HG03039 (cell line): ENCODE measurements at regions not wholly inside any gene's neighbourhood (a gene's known extent, or its start where the extent isn't known, plus 50 kb on each side); places are given as distances from the start of the nearest gene placed in this dataset.
"Not testable (repeated sequence)": the region's sequence is repeated elsewhere in the genome, so short reads cannot be mapped to it uniquely, and the experiment has no call there.

Experiments
- ATAC-seq: cut with Tn5 transposase; IDR thresholded peaks from one replicate; pipeline ENCODE4 v1.9.1; 2021; ENCODE audit warnings: mild to moderate bottlenecking, moderate library complexity; ENCODE audit not compliant: unreplicated experiment

GRCh38 chr12:131287015-131287937 is 333.6 kb downstream of the ADGRD1 start:
- no peak for ATAC-seq

DNA sequence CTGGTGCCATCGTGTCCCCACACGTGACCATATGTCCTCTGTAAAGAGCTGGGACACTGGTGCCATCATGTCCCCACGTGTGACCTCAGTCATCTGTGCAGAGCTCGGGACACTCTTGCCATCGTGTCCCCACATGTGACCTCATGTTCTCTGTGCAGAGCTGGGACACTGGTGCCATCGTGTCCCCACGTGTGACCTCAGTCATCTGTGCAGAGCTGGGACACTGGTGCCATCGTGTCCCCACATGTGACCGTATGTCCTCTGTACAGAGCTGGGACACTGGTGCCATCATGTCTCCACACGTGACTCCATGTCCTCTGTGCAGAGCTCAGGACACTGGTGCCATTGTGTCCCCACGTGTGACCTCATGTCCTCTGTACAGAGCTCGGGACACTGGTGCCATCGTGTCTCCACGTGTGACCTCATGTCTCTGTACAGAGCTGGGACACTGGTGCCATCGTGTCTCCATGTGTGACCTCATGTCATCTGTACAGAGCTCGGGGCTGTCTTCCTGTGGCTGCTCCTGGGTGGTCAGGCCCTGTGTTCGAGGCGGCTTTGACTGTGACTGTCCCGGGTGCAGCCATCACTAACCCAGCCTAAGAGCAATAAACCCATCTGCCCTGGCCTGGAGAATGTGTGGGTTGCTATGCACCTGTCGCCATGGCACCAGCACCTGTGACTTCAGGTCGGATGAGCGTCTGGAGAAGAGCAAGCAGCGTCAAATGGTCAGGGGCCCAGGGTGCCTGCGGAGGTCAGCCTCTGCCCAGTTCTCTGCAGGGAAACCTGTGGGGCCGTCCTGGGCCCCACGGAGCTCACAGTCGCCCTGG is 334.4 kb downstream of the ADGRD1 start:
- ATAC-seq: no peak

DNA sequence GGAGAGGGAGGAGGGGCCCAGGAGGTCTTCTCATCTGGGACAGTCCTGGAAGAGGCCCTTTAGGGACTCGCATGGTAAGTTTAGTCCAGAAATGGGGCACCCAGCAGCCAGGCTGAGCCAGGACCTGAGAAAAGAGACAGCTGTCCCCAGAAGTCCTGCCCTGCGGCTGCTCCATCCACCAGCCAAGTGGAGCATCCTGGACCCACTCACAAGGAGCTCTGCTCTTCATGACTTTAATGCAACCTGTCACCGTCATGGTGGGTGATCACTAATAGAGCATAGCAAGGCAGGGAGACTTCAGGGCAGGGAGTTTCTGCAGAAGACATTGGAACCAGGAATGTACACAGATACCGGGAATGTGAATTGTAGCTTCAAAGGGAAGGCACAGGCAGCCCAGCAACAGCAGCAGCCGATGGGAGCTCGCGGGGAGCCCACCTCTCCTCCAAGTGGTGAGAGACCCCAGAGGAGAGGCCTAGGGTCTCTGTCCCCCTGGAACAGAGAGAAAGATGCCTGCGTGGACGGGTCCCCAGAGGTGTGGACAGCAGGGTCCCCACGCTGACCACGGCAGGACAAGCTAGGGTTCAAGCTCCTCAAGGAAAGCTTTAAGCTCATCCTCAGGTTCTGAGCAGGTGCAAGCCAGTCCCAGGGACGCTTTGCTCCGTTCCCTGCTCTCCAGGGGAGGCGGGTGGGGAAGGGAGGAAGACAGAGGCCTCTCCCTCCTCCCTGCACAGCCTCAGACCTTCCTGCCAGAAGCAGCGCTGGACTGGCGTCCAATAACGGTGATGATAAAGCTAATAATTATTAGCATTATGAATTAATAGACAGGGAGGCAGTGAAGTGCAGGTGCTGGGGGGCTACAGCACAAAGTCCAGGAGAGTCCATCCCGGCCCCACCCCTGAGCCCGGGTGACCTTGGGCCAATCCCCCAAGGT is 335.3 kb downstream of the ADGRD1 start:
- not testable (repeated sequence) for ATAC-seq

GRCh38 chr12:131289807-131290206 is 336.1 kb downstream of the ADGRD1 start:
- not testable (repeated sequence) for ATAC-seq

DNA sequence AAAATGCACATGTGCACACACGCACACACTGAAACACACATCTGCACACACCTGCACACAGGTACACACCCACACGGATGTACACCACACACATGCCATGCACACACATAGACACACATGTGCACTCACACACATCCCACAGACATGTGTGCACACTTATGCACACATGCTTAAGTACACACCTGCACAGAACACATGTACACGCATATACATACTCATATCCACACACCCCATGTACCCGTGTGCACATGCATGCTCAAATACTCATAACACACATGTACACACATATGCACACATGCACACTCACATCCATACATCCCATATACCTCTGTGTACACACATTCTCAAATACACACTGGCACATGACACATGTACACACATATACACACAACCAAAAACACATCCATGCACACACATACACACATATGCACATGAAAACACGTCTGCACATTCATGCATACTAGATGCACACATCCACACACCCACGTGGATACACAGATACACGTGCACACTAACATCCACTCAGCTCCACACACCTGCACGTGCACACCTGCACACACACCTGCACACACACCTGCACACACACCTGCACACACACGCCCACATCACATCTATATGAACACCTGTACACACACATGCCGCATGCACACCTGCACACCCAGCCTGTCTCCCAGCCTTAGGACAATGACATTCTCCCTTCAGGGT is 336.7 kb downstream of the ADGRD1 start:
- no peak for ATAC-seq

- not testable (repeated sequence) for ATAC-seq
These were observed 339.6 kb downstream of the ADGRD1 start for GRCh38 chr12:131293071-131294015.

DNA sequence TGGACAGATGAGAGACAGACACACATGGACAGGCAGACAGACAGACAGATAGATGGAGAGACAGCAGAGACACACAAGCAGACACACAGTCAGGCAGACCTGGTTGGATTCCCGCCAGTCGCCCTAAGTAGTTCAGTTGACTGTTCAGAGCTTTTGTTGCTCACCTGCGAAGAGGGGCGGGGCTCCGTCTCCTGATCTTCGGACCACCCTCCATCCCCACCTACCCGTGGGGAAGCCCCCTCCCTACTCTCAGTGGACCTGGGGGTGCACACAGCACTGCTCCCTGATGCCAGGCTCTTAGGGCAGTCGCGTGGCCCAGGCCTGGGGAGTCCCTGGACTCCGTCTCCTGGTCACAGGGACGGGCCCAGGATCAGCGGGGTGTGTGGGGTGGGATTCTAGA is 341.0 kb downstream of the ADGRD1 start:
- ATAC-seq: not testable (repeated sequence)

DNA sequence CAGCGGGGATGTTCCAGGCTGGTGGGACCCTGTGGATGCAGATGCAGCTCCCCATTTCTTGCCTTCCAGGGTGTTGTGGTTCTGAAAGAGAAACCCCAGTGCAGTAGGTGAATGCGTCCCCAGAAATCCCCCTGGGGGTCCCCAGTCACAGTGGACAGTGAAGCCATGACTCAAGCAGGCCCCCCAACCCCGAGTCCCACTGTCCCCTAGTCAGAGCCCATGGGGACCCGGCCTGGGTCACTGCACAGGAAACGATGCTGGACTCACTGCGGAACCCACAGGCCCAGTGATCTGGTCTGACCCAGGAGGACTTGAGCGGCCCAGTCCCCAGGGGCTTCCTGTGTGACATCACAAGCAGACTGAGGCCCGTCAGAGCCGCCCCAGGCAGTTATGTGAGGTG is 341.4 kb downstream of the ADGRD1 start:
- ATAC-seq: not testable (repeated sequence)

GRCh38 chr12:131295559-131295958 is 341.9 kb downstream of the ADGRD1 start:
- not testable (repeated sequence) for ATAC-seq

- ATAC-seq: not testable (repeated sequence)
These were observed 342.4 kb downstream of the ADGRD1 start for GRCh38 chr12:131296136-131296535.

DNA sequence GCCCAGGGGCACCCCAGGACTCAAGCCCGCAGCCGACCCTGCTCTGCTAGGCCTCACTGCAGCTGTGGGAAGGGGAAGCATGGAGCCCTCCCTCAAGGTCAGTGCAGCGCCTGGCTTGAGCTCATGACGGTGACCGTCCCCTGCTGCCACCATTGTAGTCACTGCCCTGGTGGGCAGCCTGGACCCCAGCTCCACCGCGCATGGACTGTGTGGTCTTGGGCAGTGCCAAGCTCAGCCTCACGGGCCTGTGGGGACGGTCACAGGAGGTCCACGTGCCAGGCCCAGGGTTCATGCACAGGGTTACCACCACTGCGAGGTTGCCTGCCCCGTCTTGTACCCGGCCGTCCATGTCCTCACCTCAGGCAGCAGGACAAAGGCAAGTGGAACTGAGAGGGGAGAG is 342.9 kb downstream of the ADGRD1 start:
- ATAC-seq: not testable (repeated sequence)

DNA sequence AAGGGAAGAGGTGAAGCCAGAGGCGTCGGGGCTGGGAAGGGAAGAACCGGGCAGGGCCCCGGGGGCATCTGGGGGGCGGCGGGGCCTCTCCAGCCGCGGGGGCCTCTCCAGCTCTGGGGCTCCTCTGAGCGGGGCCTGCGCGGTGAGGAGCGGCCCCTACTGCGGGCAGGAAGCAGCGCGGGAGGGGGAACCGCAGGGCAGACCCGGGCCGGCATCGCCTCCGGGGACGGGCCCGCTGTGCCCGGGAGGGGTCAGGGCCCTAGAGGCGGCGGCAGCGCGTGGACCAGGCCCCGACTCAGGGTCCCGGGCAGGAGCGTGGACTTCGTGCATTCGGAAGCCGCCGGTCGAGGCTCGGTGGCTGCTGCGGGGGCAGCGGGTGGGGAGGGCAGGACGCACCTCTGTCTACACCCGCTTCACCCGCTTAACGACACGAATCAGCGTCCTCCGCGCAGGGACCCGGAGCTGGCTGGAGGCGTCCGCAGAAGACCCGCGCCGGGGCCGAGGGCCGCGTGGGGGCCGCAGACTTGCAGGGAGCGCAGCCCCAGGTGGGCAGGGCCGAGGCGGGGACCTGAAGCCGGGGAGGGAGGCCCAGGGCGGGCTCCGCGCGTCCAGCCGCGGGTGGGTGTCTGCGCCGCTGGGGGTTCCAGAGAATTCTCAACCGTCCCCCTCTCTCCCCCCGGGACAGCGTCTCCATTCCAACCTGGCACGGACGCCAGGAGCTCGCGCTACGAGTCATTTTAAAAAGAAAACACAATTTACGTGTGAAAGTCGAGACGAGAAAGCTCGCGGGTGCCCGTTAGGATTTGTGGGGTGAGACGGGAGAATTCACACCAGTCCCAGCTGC is 345.0 kb downstream of the ADGRD1 start:
- ATAC-seq: not testable (repeated sequence)

DNA sequence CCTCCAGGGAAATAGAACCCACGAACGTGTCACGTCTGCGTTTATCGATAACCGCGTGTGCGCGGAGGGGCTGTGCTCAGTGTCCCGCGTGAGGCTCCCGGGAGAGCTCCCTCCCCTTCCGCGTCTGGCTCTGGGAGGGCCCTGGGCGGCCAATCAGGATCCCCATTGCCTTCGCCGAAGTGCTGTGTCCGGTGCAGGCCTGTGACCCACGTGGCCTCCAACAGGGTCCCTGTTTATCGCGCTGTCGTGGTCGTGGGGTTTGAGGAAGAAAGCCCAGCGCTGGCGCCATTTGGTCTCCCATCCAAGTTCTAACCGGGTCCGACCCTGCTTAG is 345.6 kb downstream of the ADGRD1 start:
- not testable (repeated sequence) for ATAC-seq

- not testable (repeated sequence) for ATAC-seq
These were observed 349.9 kb downstream of the ADGRD1 start for GRCh38 chr12:131303576-131303975.

GRCh38 chr12:131304642-131305041 is 350.9 kb downstream of the ADGRD1 start:
- not testable (repeated sequence) for ATAC-seq

GRCh38 chr12:131309700-131310099 is 356.0 kb downstream of the ADGRD1 start:
- ATAC-seq: no peak

DNA sequence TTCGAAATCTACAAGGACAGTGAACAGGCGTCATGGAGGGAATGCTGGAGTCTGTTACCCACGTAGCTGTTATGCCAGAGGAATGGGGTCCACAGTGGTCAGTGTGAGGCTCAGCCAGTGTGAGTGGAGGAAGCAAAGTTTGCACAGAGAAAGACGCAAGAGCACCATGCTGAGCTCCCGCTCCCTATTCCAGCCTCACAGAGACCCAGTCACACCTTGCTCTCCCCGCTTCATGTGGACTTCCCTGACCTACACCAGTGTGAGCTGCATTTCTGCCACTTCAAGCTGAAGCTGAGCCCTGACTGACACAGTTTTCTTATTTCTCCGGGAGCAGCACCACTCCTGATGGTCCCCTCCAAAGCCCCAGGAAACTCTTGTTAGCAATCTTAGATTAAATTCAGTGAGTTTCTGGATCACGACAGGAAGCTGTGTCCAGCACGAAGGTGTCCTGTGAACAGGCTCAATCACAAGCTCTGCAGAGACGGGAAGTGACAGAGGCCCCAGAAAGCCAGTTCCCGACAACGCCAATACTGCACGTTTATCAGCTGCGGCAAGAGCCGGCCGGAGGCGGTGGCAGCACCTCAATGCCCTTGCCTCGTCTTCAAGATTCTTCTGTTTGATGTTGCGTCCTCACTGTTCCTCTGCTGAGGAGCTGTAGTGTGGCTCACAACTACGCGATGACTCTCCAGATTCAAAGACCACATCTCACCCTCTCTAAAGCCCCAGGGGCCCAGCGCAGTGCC is 356.7 kb downstream of the ADGRD1 start:
- ATAC-seq: not testable (repeated sequence)
